HepG2 (cell line): ENCODE measurements at regions not wholly inside any gene's neighbourhood (a gene's known extent, or its start where the extent isn't known, plus 50 kb on each side); places are given as distances from the start of the nearest gene placed in this dataset.

Source experiments
- ATAC-seq: fragments of 200-7000 bp; cut with Tn5 transposase; 3 replicates; pipeline ENCODE4 v1.9.1; 2020; ENCODE audit warnings: mild to moderate bottlenecking, moderate library complexity
- BruUV-seq: library from RNA; stranded (reverse); fragments of 400-500 nt; replicated peaks from 2 replicates; lab custom pipeline; 2021; lab: Mats Ljungman, UMichigan
- CTCF ChIA-PET: fragments of 300-600 bp; formaldehyde crosslinking; extraction: SDS; loops from one replicate; lab custom pipeline; 2021; ENCODE audit warnings: low total read pairs, inconsistent platforms, low intra/inter-chr PET ratio; lab: Yijun Ruan, JAX
- POLR2A ChIA-PET: fragments of 350-600 bp; sonication (Branson Sonifier 250); formaldehyde crosslinking; loops from one replicate; lab custom pipeline; 2020; ENCODE audit warnings: antibody characterized with exemption, inconsistent platforms; lab: Yijun Ruan, JAX
- DNase-seq: peaks from one replicate; pipeline ENCODE4 v3.0.0-alpha.2; 2015; ENCODE audit warnings: low spot score
- FAIRE-seq: peaks from 3 replicates; lab custom pipeline; 2011; peaks lifted over from hg19 to GRCh38; lab: Jason Lieb, UNC
- H2AFZ ChIP-seq: one replicate; pipeline ENCODE4 v1.6.1; 2011; ENCODE audit warnings: low read length, inconsistent platforms
- H3K27ac ChIP-seq: fragments of 300-600 bp; 3 replicates; pipeline ENCODE4 v1.8.0; 2011; ENCODE audit warnings: mixed run types, mild to moderate bottlenecking, mixed read lengths, low read length, inconsistent platforms; ENCODE audit not compliant: insufficient read depth; ENCODE audit errors: extremely low read length
- H3K27me3 ChIP-seq, 2 experiments: fragments of 200-600 bp in 1 of 2; 2 replicates in 1 of 2; 3 replicates in 1 of 2; pipeline versions ENCODE4 v1.6.0 to v1.8.0; 2011; ENCODE audit warnings: low read length in 2 of 2, mild to moderate bottlenecking in 2 of 2, moderate library complexity in 2 of 2, inconsistent platforms in 1 of 2; ENCODE audit not compliant: insufficient read depth in 2 of 2, control insufficient read depth in 1 of 2
- H3K36me3 ChIP-seq, 2 experiments: fragments of 200-600 bp in 1 of 2; replicated peaks in 1 of 2; 2 replicates in 1 of 2; 3 replicates in 1 of 2; pipeline versions ENCODE4 v1.5.1 to v1.8.0; 2011; ENCODE audit warnings: low read length in 2 of 2, inconsistent platforms in 1 of 2; ENCODE audit not compliant: insufficient read depth in 2 of 2, control insufficient read depth in 1 of 2
- H3K4me1 ChIP-seq: 2 replicates; pipeline ENCODE4 v1.5.1; 2012; ENCODE audit warnings: low read length, inconsistent platforms; ENCODE audit not compliant: insufficient read depth
- H3K4me2 ChIP-seq: 2 replicates; pipeline ENCODE4 v1.6.0; 2011; ENCODE audit warnings: low read depth, low read length, inconsistent platforms
- H3K4me3 ChIP-seq, 3 experiments: fragments of 200-600 bp in 1 of 3; sonication (generic), shearing (Covaris generic) in 1 of 3; replicated peaks in 1 of 3; 2 replicates each; pipeline ENCODE4 v1.5.1; 2011 to 2016; ENCODE audit warnings: low read length in 3 of 3, inconsistent platforms in 2 of 3, low read depth in 2 of 3, mild to moderate bottlenecking in 2 of 3, control low read depth in 1 of 3, mixed read lengths in 1 of 3; ENCODE audit not compliant: insufficient read depth in 1 of 3
- H3K79me2 ChIP-seq: one replicate; pipeline ENCODE4 v1.6.1; 2011; ENCODE audit warnings: low read length, inconsistent platforms; ENCODE audit not compliant: insufficient read depth
- H3K9ac ChIP-seq: 2 replicates; pipeline ENCODE4 v1.6.0; 2011; ENCODE audit warnings: mild to moderate bottlenecking, low read depth, low read length, inconsistent platforms; ENCODE audit not compliant: insufficient read depth
- H3K9me3 ChIP-seq: 2 replicates; pipeline ENCODE4 v1.5.1; 2012; ENCODE audit warnings: mild to moderate bottlenecking, low read length
- H4K20me1 ChIP-seq: 2 replicates; pipeline ENCODE4 v1.6.0; 2011; ENCODE audit warnings: inconsistent platforms, mild to moderate bottlenecking, low read length, moderate library complexity; ENCODE audit not compliant: insufficient read depth
- MAFK ChIP-seq, 2 experiments: IDR thresholded peaks in 1 of 2; conservative IDR thresholded peaks in 1 of 2; 2 replicates each; pipeline ENCODE4 v1.6.1; 2011; ENCODE audit warnings: improper control_type of control experiment in 2 of 2, low read length in 2 of 2
- RORA ChIP-seq: sonication (generic); formaldehyde crosslinking; IDR thresholded peaks from 2 replicates; pipeline ENCODE4 v1.5.0; 2020; ENCODE audit warnings: mild to moderate bottlenecking, missing genetic modification reagents, moderate library complexity
- ZMAT3 ChIP-seq: sonication (generic); formaldehyde crosslinking; conservative IDR thresholded peaks from 2 replicates; pipeline ENCODE4 v1.7.0; 2021; ENCODE audit warnings: missing genetic modification reagents
- WGBS: methylation state at CpG from one replicate; pipeline ENCODE4 v1.1.6; 2017; ENCODE audit warnings: low lambda C conversion rate; 5-methylcytosine and 5-hydroxymethylcytosine counted together
- in situ Hi-C: cut with HindIII; loops from 2 replicates; pipeline ENCODE4 v1.10.0; 2017; ENCODE audit warnings: low pct_unique_long_range_greater_than_20kb; ENCODE audit not compliant: extremely low pct_ligation_motif_present
- intact Hi-C: fragments of 100-400 bp; cut with micrococcal nuclease; formaldehyde crosslinking; loops from one replicate; pipeline ENCODE4 v1.10.0; 2022; ENCODE audit not compliant: unreplicated experiment
- TF ChIP-seq, protein P1 (sequence below): IDR thresholded peaks from 2 replicates; pipeline ENCODE4 v1.6.1; 2016; ENCODE audit warnings: control low read depth
- TF ChIP-seq, protein P2 (sequence below): sonication (generic); formaldehyde crosslinking; IDR thresholded peaks from 2 replicates; pipeline ENCODE4 v1.4.0; 2020; ENCODE audit warnings: low read depth, missing genetic modification reagents

DNA sequence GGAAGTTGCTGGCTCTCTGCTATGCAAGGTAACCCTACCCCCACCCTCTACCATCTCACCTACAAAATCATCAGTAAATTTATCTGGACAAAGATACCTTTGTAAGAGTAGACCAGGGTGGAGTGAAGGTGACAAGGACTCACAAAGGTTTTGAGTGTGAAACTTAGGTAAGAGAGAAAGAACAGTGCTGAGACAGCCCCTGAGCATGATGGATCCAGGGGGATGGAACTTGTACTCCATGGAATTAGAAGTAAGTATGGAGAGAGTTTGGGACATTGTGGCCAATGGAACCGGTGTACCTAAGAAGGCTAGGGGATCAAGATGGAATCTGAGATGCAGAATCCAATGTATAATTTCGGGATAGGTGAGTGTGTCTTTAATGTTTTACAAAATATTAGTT, 153.0 kb upstream of the NSMCE3 start:
- intact Hi-C loops = no loop called here

More for the DNA sequence above, 153.0 kb upstream of the NSMCE3 start:
- Histone ChIP-seq H3K4me3 (no peak overlapping the region), H3K27ac (no peak overlapping the region), H3K4me2 (no peak overlapping the region), H3K9me3 (no peaks in the 10 kb centered on the region), H3K79me2 (no peaks in the 10 kb centered on the region), H4K20me1 (no peaks in the 10 kb centered on the region), H3K36me3 (no peaks in the 10 kb centered on the region), H3K4me1 (no peaks in the 10 kb centered on the region), H3K27me3 (0 out of 5 replicates have a peak, but pooled peaks cover 0 to 6% of the 10 kb centered on the region in 2 experiments), H3K9ac (no peak overlapping the region), H2AFZ (no peak overlapping the region)
- CTCF ChIA-PET = no interaction called here
- BruUV-seq = no TSS peak
- in situ Hi-C loops = no loop called here
- DNase-seq = no peak
- WGBS = 31% methylated on average over 2 of the region's 2 CpGs
- TF ChIP-seq, protein P1, sequence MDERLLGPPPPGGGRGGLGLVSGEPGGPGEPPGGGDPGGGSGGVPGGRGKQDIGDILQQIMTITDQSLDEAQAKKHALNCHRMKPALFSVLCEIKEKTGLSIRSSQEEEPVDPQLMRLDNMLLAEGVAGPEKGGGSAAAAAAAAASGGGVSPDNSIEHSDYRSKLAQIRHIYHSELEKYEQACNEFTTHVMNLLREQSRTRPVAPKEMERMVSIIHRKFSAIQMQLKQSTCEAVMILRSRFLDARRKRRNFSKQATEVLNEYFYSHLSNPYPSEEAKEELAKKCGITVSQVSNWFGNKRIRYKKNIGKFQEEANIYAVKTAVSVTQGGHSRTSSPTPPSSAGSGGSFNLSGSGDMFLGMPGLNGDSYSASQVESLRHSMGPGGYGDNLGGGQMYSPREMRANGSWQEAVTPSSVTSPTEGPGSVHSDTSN (CRISPR knock-in tag) = no peak
- TF ChIP-seq ZMAT3 (CRISPR knock-in tag) (no peak), MAFK (conservative IDR thresholded peaks at IDR 0.05 in 1 of 2, IDR thresholded peaks at IDR 0.05 in 1 of 2; ENCODE audit: low read length in 2 of 2) (no peak), RORA (CRISPR knock-in tag) (no peak)
- TF ChIP-seq, protein P2, sequence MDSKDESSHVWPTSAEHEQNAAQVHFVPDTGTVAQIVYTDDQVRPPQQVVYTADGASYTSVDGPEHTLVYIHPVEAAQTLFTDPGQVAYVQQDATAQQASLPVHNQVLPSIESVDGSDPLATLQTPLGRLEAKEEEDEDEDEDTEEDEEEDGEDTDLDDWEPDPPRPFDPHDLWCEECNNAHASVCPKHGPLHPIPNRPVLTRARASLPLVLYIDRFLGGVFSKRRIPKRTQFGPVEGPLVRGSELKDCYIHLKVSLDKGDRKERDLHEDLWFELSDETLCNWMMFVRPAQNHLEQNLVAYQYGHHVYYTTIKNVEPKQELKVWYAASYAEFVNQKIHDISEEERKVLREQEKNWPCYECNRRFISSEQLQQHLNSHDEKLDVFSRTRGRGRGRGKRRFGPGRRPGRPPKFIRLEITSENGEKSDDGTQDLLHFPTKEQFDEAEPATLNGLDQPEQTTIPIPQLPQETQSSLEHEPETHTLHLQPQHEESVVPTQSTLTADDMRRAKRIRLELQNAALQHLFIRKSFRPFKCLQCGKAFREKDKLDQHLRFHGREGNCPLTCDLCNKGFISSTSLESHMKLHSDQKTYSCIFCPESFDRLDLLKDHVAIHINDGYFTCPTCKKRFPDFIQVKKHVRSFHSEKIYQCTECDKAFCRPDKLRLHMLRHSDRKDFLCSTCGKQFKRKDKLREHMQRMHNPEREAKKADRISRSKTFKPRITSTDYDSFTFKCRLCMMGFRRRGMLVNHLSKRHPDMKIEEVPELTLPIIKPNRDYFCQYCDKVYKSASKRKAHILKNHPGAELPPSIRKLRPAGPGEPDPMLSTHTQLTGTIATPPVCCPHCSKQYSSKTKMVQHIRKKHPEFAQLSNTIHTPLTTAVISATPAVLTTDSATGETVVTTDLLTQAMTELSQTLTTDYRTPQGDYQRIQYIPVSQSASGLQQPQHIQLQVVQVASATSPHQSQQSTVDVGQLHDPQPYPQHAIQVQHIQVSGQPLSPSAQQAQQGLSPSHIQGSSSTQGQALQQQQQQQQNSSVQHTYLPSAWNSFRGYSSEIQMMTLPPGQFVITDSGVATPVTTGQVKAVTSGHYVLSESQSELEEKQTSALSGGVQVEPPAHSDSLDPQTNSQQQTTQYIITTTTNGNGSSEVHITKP (CRISPR knock-in tag) = no peak
- FAIRE-seq = no peak
- no peak for ATAC-seq
- POLR2A ChIA-PET = no interaction called here
